ENCODE measurements at regions not wholly inside any gene's neighbourhood (a gene's known extent, or its start where the extent isn't known, plus 50 kb on each side); places are given as distances from the start of the nearest gene placed in this dataset.
"Not testable (repeated sequence)": the region's sequence is repeated elsewhere in the genome, so short reads cannot be mapped to it uniquely, and the experiment has no call there.

DNA sequence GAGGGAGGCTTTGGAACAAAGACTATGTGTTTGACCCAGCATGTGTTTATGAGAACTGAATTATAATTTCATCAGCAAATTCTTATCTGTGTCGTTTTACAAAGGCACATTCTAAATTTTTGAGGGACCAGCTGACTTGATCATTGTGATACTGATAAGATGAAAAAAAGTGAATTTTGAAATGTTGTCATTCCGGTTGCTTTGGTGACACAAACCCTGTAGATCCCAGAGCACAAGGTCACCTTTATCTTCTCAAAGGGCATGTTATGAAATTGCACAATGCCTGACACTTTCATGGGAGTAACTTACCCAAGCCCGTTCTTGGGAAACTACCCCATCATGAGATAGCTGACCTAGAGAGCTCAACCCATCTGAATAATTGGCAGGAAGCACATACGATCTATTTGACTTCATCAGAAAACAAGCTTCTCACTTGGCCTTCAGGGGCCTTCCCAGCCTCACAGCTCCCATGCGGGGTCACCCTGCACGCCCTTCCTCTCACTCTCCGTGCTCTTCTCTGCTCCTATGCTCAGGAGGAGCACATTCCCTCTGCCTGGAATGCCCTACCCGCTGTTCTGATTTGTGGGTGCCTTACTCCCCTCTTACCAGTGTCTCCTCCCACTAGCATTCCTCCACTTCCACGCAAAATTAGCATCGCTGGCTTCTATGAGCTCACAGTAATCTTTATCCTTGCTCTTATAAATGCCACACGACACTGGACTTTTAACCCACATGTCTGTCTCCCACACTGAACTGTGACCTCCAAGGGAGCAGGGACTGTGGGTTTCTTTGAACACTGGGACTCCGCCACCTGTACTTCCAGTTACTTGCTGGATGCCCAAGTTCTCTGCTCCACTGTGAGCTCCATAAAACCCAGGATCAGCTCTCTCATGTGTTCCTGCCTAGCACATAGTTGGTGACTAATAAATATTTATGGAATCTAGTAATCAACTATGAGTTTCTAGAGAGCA lies 555.8 kb upstream of the ID2 start:
- no peaks in the 10 kb centered on the region for H3K4me1 Mint-ChIP-seq (ENCODE audit: low read depth)
- no peaks in the 10 kb centered on the region for H3K36me3 Mint-ChIP-seq (ENCODE audit: low read depth)
- peaks cover 5% of the 10 kb centered on the region for H3K27me3 Mint-ChIP-seq (ENCODE audit: low read depth)
- H3K27ac Mint-ChIP-seq, result no peak overlapping the region
- peaks cover 16% of the 10 kb centered on the region for H3K9me3 Mint-ChIP-seq
- no peak overlapping the region for H3K4me3 Mint-ChIP-seq

- peaks cover 16% of the 10 kb centered on the region for H3K9me3 Mint-ChIP-seq
- H3K4me1 Mint-ChIP-seq (ENCODE audit: low read depth), result no peaks in the 10 kb centered on the region
- no peaks in the 10 kb centered on the region for H3K36me3 Mint-ChIP-seq (ENCODE audit: low read depth)
- H3K4me3 Mint-ChIP-seq, result no peak overlapping the region
- no peak overlapping the region for H3K27ac Mint-ChIP-seq
- H3K27me3 Mint-ChIP-seq (ENCODE audit: low read depth), result peaks cover 5% of the 10 kb centered on the region
Observed at GRCh38 chr2:8126783-8127182, 555.1 kb upstream of the ID2 start.

DNA sequence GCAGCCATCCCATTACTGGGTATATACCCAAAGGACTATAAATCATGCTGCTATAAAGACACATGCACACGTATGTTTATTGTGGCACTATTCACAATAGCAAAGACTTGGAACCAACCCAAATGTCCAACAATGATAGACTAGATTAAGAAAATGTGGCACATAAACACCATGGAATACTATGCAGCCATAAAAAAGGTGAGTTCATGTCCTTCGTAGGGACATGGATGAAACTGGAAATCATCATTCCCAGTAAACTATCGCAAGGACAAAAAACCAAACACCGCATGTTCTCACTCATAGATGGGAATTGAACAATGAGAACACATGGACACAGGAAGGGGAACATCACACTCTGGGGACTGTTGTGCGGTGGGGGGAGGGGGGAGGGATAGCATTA lies 550.4 kb upstream of the ID2 start:
- peaks cover 16% of the 10 kb centered on the region for H3K9me3 Mint-ChIP-seq
- H3K27me3 Mint-ChIP-seq (ENCODE audit: low read depth), result not testable (repeated sequence)

GRCh38 chr2:8132351-8132831 lies 549.5 kb upstream of the ID2 start:
- peaks cover 3% of the 10 kb centered on the region for H3K36me3 Mint-ChIP-seq (ENCODE audit: low read depth)
- H3K27ac Mint-ChIP-seq, result no peak overlapping the region
- no peaks in the 10 kb centered on the region for H3K27me3 Mint-ChIP-seq (ENCODE audit: low read depth)
- H3K4me1 Mint-ChIP-seq (ENCODE audit: low read depth), result peaks cover 4% of the 10 kb centered on the region
- peaks cover 13% of the 10 kb centered on the region for H3K9me3 Mint-ChIP-seq
- H3K4me3 Mint-ChIP-seq, result no peak overlapping the region

More for the DNA sequence above, 550.4 kb upstream of the ID2 start:
- not testable (repeated sequence) for H3K36me3 Mint-ChIP-seq (ENCODE audit: low read depth); H3K4me3 Mint-ChIP-seq; H3K27ac Mint-ChIP-seq; H3K4me1 Mint-ChIP-seq (ENCODE audit: low read depth)

- H3K36me3 Mint-ChIP-seq (ENCODE audit: low read depth), result peaks cover 3% of the 10 kb centered on the region
- H3K4me1 Mint-ChIP-seq (ENCODE audit: low read depth), result peaks cover 4% of the 10 kb centered on the region
- no peaks in the 10 kb centered on the region for H3K27me3 Mint-ChIP-seq (ENCODE audit: low read depth)
- no peak overlapping the region for H3K27ac Mint-ChIP-seq
- H3K9me3 Mint-ChIP-seq, result peaks cover 8% of the 10 kb centered on the region
- H3K4me3 Mint-ChIP-seq, result no peak overlapping the region
Observed at GRCh38 chr2:8132879-8133278, 549.0 kb upstream of the ID2 start.

DNA sequence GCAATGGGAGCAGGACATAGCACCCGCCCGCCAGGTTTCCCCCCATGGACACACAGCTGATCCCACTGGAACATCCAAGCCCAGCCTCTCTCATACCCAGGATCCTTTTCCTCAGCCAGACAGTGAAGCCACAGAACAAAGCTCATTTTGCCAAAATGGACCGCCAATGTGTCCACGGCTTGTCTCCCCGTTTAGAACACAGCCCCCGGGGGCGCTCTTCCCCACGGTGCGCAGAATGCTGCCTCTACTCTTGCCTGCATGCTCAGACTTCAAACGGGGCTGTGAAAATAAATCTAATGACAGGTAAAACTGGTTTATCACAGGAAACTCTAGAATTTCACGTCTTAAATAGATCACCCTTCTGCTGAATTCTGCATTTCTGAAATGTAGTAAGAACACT lies 548.5 kb upstream of the ID2 start:
- Mint-ChIP-seq H3K4me3 (no peak overlapping the region), H3K36me3 (ENCODE audit: low read depth) (peaks cover 3% of the 10 kb centered on the region), H3K27me3 (ENCODE audit: low read depth) (no peaks in the 10 kb centered on the region), H3K4me1 (ENCODE audit: low read depth) (peaks cover 4% of the 10 kb centered on the region), H3K27ac (no peak overlapping the region), H3K9me3 (peaks cover 7% of the 10 kb centered on the region)

GRCh38 chr2:8133913-8134472 lies 547.9 kb upstream of the ID2 start:
- H3K27ac Mint-ChIP-seq, result no peak overlapping the region
- H3K36me3 Mint-ChIP-seq (ENCODE audit: low read depth), result peaks cover 6% of the 10 kb centered on the region

DNA sequence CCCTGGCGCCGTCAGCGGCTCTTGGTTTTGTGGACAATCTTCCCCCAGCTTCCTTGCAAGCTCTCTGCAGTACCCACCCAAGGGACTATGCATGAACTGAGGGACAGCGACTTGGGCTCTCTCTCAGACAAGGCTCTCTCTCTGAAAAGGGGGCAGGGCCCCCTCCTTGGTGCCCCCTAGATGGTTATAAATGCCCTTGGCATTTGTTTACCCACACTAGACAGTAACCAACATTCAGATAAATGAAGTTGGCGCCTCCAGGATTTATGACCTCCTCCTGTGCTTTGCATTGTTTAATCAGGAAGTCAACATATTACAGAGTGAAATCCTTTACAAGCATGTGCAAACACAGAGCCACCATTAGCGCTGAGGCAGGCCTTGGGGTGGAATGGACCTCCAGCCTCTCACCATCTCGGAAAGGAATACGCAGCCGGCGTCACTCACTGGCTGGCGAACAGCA lies 547.4 kb upstream of the ID2 start:
- peaks cover 6% of the 10 kb centered on the region for H3K36me3 Mint-ChIP-seq (ENCODE audit: low read depth)
- H3K27ac Mint-ChIP-seq, result no peak overlapping the region
- no peak overlapping the region for H3K4me3 Mint-ChIP-seq
- H3K4me1 Mint-ChIP-seq (ENCODE audit: low read depth), result peaks cover 7% of the 10 kb centered on the region
- peaks cover 9% of the 10 kb centered on the region for H3K9me3 Mint-ChIP-seq
- no peaks in the 10 kb centered on the region for H3K27me3 Mint-ChIP-seq (ENCODE audit: low read depth)

More at GRCh38 chr2:8133913-8134472, 547.9 kb upstream of the ID2 start:
- H3K4me3 Mint-ChIP-seq, result no peak overlapping the region
- H3K4me1 Mint-ChIP-seq (ENCODE audit: low read depth), result peaks cover 7% of the 10 kb centered on the region
- H3K27me3 Mint-ChIP-seq (ENCODE audit: low read depth), result no peaks in the 10 kb centered on the region
- peaks cover 6% of the 10 kb centered on the region for H3K9me3 Mint-ChIP-seq

DNA sequence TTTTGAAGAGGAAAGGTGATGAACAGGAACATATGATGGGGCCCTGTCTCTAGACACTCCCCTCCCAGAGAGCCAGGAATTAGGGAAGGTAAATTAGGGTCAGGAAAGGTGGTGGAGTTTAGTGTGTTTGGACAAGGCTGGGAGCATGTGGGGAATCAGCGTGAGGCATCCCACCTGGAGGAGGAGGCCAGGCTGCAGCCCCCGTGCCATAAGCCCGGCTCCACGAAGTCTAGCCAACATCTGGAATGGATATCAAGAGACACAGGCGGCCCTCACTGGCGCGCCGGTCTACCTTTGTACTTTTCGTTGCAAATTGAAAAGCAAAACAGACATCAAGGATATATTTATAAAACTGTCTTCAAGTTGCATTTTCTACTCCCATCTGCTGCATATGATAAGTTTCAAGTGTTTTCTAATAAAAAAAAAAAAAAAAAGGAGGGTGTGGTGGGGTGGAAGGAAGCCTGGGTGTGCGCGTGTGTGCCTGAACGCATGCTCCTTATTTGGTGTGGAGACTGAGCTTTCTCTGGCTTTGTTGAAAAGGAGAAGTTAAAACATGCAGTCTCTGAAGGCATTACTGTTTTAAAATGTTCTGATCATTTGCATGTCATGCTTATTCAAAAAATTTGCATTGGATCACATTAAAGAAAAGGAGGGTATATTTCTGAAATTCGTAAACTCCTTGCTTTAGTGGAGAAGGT lies 546.7 kb upstream of the ID2 start:
- Mint-ChIP-seq H3K4me3 (no peak overlapping the region), H3K27me3 (ENCODE audit: low read depth) (no peaks in the 10 kb centered on the region), H3K9me3 (peaks cover 9% of the 10 kb centered on the region), H3K27ac (no peak overlapping the region), H3K36me3 (ENCODE audit: low read depth) (peaks cover 6% of the 10 kb centered on the region), H3K4me1 (ENCODE audit: low read depth) (peaks cover 7% of the 10 kb centered on the region)

GRCh38 chr2:8137801-8138200 lies 544.1 kb upstream of the ID2 start:
- Mint-ChIP-seq H3K27me3 (ENCODE audit: low read depth) (peaks cover 10% of the 10 kb centered on the region), H3K4me1 (ENCODE audit: low read depth) (peaks cover 12% of the 10 kb centered on the region), H3K4me3 (no peak overlapping the region), H3K9me3 (peaks cover 9% of the 10 kb centered on the region), H3K27ac (no peak overlapping the region), H3K36me3 (ENCODE audit: low read depth) (peaks cover 6% of the 10 kb centered on the region)

GRCh38 chr2:8138525-8138922 lies 543.3 kb upstream of the ID2 start:
- Mint-ChIP-seq H3K9me3 (peaks cover 9% of the 10 kb centered on the region), H3K36me3 (ENCODE audit: low read depth) (peaks cover 6% of the 10 kb centered on the region), H3K4me3 (no peak overlapping the region), H3K27ac (no peak overlapping the region), H3K4me1 (ENCODE audit: low read depth) (peaks cover 12% of the 10 kb centered on the region), H3K27me3 (ENCODE audit: low read depth) (peaks cover 10% of the 10 kb centered on the region)

GRCh38 chr2:8138923-8139667 lies 542.8 kb upstream of the ID2 start:
- Mint-ChIP-seq H3K36me3 (ENCODE audit: low read depth) (peaks cover 6% of the 10 kb centered on the region), H3K4me3 (no peak overlapping the region), H3K4me1 (ENCODE audit: low read depth) (peaks cover 12% of the 10 kb centered on the region)

GRCh38 chr2:8139668-8140200 lies 542.1 kb upstream of the ID2 start:
- no peak overlapping the region for H3K27ac Mint-ChIP-seq
- H3K36me3 Mint-ChIP-seq (ENCODE audit: low read depth), result peaks cover 6% of the 10 kb centered on the region
- no peak overlapping the region for H3K4me3 Mint-ChIP-seq
- peaks cover 10% of the 10 kb centered on the region for H3K27me3 Mint-ChIP-seq (ENCODE audit: low read depth)
- H3K4me1 Mint-ChIP-seq (ENCODE audit: low read depth), result peaks cover 13% of the 10 kb centered on the region
- H3K9me3 Mint-ChIP-seq, result peaks cover 9% of the 10 kb centered on the region

More at GRCh38 chr2:8138923-8139667, 542.8 kb upstream of the ID2 start:
- Mint-ChIP-seq H3K27me3 (ENCODE audit: low read depth) (peaks cover 10% of the 10 kb centered on the region), H3K27ac (no peak overlapping the region), H3K9me3 (peaks cover 9% of the 10 kb centered on the region)
